B cell (primary cell): ENCODE measurements at regions not wholly inside any gene's neighbourhood (a gene's known extent, or its start where the extent isn't known, plus 50 kb on each side); places are given as distances from the start of the nearest gene placed in this dataset.
"Not testable (repeated sequence)": the region's sequence is repeated elsewhere in the genome, so short reads cannot be mapped to it uniquely, and the experiment has no call there.

ENCODE experiments used
- ATAC-seq: fragments of 200-7000 bp; cut with Tn5 transposase; one replicate; pipeline ENCODE4 v1.10.0; 2021; ENCODE audit warnings: low read depth, mild to moderate bottlenecking, moderate number of reproducible peaks, moderate library complexity
- CTCF ChIA-PET: fragments of 350-600 bp; sonication (Branson Sonifier 250); formaldehyde crosslinking; loops from one replicate; lab custom pipeline; 2021; ENCODE audit warnings: antibody characterized with exemption, inconsistent platforms; lab: Charles Lee
- POLR2A ChIA-PET: fragments of 350-600 bp; sonication (Branson Sonifier 250); formaldehyde crosslinking; loops from one replicate; lab custom pipeline; 2021; ENCODE audit warnings: antibody characterized with exemption; lab: Charles Lee
- DNase-seq: peaks from one replicate; pipeline ENCODE4 v3.0.0; 2013
- H2AFZ ChIP-seq: 2 replicates; pipeline ENCODE4 v1.6.1; 2012; ENCODE audit warnings: mild to moderate bottlenecking, low read depth, low read length; ENCODE audit not compliant: insufficient read depth, poor library complexity, severe bottlenecking
- H3K27ac ChIP-seq, 2 donors: 1 replicate in 1 of 2; 2 replicates in 1 of 2; pipeline ENCODE4 v1.5.1; 2012 to 2013; ENCODE audit warnings: low read length in 2 of 2, mild to moderate bottlenecking in 2 of 2, moderate library complexity in 1 of 2
- H3K27me3 ChIP-seq, 4 experiments: fragments of 200-600 bp in 1 of 4; sonication (generic) in 1 of 4; replicated peaks in 1 of 4; 1 replicate in 2 of 4; 2 replicates in 2 of 4; pipeline versions ENCODE4 v1.6.1 to v1.7.0; 2013 to 2016; ENCODE audit warnings: low read length in 3 of 4, mild to moderate bottlenecking in 2 of 4, mixed read lengths in 1 of 4, moderate library complexity in 1 of 4; ENCODE audit not compliant: insufficient read depth in 4 of 4, control insufficient read depth in 3 of 4; ENCODE audit errors: control extremely low read depth in 1 of 4
- H3K36me3 ChIP-seq, 2 experiments: replicated peaks in 1 of 2; 1 replicate in 1 of 2; 2 replicates in 1 of 2; pipeline versions ENCODE4 v1.6.1 to v1.7.1; 2013; ENCODE audit warnings: low read length in 1 of 2; ENCODE audit not compliant: insufficient read depth in 2 of 2, control insufficient read depth in 1 of 2; ENCODE audit errors: control extremely low read depth in 1 of 2, extremely low read depth in 1 of 2
- H3K4me1 ChIP-seq, 2 donors: fragments of 200-600 bp in 1 of 2; sonication (generic) in 1 of 2; 1 replicate in 1 of 2; 2 replicates in 1 of 2; pipeline versions ENCODE4 v1.5.1 to v1.6.1; 2013 to 2017; ENCODE audit warnings: low read length in 2 of 2; ENCODE audit not compliant: control insufficient read depth in 2 of 2, insufficient read depth in 2 of 2
- H3K4me2 ChIP-seq: replicated peaks from 2 replicates; pipeline ENCODE3; 2012; ENCODE audit warnings: mild to moderate bottlenecking, low read depth, low read length; ENCODE audit not compliant: poor library complexity, severe bottlenecking
- H3K4me3 ChIP-seq, 5 experiments: fragments of 200-600 bp in 1 of 5; sonication (generic) in 1 of 5; 1 replicate in 3 of 5; 2 replicates in 2 of 5; pipeline versions ENCODE4 v1.5.1 to v1.7.0; 2011 to 2016; ENCODE audit warnings: low read length in 4 of 5, mild to moderate bottlenecking in 4 of 5, low read depth in 2 of 5, control low read depth in 1 of 5, moderate library complexity in 1 of 5; ENCODE audit not compliant: insufficient read depth in 1 of 5; ENCODE audit errors: control extremely low read depth in 1 of 5, extremely low read depth in 1 of 5
- H3K79me2 ChIP-seq: fragments of 200-600 bp; sonication (generic); one replicate; pipeline ENCODE4 v1.6.0; 2016; ENCODE audit warnings: low read length; ENCODE audit not compliant: control insufficient read depth, insufficient read depth
- H3K9ac ChIP-seq: fragments of 200-600 bp; sonication (generic); 2 replicates; pipeline ENCODE4 v1.6.1; 2017; ENCODE audit warnings: mild to moderate bottlenecking, low read length, moderate library complexity
- H3K9me3 ChIP-seq, 3 donors: one replicate each; pipeline versions ENCODE4 v1.6.1 to v1.7.1; 2013; ENCODE audit warnings: low read length in 2 of 3; ENCODE audit not compliant: control insufficient read depth in 2 of 3, insufficient read depth in 1 of 3; ENCODE audit errors: control extremely low read depth in 1 of 3
- H4K20me1 ChIP-seq: 2 replicates; pipeline ENCODE4 v1.6.0; 2012; ENCODE audit warnings: mild to moderate bottlenecking, low read length; ENCODE audit not compliant: insufficient read depth, control insufficient read depth, poor library complexity, severe bottlenecking
- H3K27ac Mint-ChIP-seq: one replicate; pipeline ENCODE4 v1.8.0; 2021; ENCODE audit warnings: mixed read lengths
- H3K27me3 Mint-ChIP-seq: one replicate; pipeline ENCODE4 v1.8.0; 2021; ENCODE audit warnings: mixed read lengths
- H3K4me1 Mint-ChIP-seq: one replicate; pipeline ENCODE4 v1.8.0; 2021; ENCODE audit warnings: mixed read lengths
- H3K4me3 Mint-ChIP-seq: one replicate; pipeline ENCODE4 v1.8.0; 2021; ENCODE audit warnings: mixed read lengths
- H3K9me3 Mint-ChIP-seq: one replicate; pipeline ENCODE4 v1.8.0; 2022; ENCODE audit warnings: mixed read lengths; ENCODE audit not compliant: insufficient read depth
- CTCF ChIP-seq: fragments of 200-600 bp; IDR thresholded peaks from one replicate; pipeline ENCODE4 v1.8.0; 2022; ENCODE audit warnings: antibody characterized with exemption, mild to moderate bottlenecking
- EZH2 ChIP-seq: IDR thresholded peaks from 2 replicates; pipeline ENCODE4 v1.6.1; 2012; ENCODE audit warnings: borderline replicate concordance, low read depth, mild to moderate bottlenecking, moderate library complexity, low read length; ENCODE audit not compliant: insufficient read depth, poor library complexity, severe bottlenecking
- WGBS: methylation state at CpG from one replicate; pipeline ENCODE4 v1.1.5; 2013; ENCODE audit warnings: missing lambda C conversion rate; ENCODE audit not compliant: insufficient coverage; 5-methylcytosine and 5-hydroxymethylcytosine counted together
- intact Hi-C: fragments of 100-400 bp; cut with micrococcal nuclease; formaldehyde crosslinking; loops from one replicate; pipeline ENCODE4 v1.10.0; 2022

GRCh38 chr2:210971431-210971830, 415.0 kb downstream of the CPS1 start:
- Histone ChIP-seq H2AFZ (no peak overlapping the region), H3K4me1 (no peaks in the 10 kb centered on the region), H3K27me3 (no peaks in the 10 kb centered on the region), H3K27ac (no peak overlapping the region), H4K20me1 (no peaks in the 10 kb centered on the region), H3K4me2 (no peak overlapping the region), H3K9ac (no peak overlapping the region), H3K9me3 (no peaks in the 10 kb centered on the region), H3K36me3 (no peaks in the 10 kb centered on the region), H3K4me3 (no peak overlapping the region), H3K79me2 (no peaks in the 10 kb centered on the region)
- Mint-ChIP-seq H3K4me1 (no peaks in the 10 kb centered on the region), H3K4me3 (no peak overlapping the region), H3K27ac (no peak overlapping the region), H3K9me3 (peaks cover 4% of the 10 kb centered on the region), H3K27me3 (no peaks in the 10 kb centered on the region)
- POLR2A ChIA-PET: no interaction called here
- no peak for DNase-seq
- TF ChIP-seq EZH2: no peak
- no peak for TF ChIP-seq CTCF
- no peak for ATAC-seq
- CTCF ChIA-PET: no interaction called here
- intact Hi-C loops: no loop called here
- WGBS: no CpG with 5 or more reads among the region's 1 CpG

- H3K27ac ChIP-seq, ATAC-seq, H3K36me3 ChIP-seq, CTCF ChIA-PET, H3K9me3 Mint-ChIP-seq, intact Hi-C loops, H3K27ac Mint-ChIP-seq, H3K4me3 Mint-ChIP-seq, H3K9ac ChIP-seq, DNase-seq, H3K4me1 Mint-ChIP-seq, H3K4me3 ChIP-seq, H3K27me3 Mint-ChIP-seq, H3K4me1 ChIP-seq, H3K79me2 ChIP-seq, H2AFZ ChIP-seq, H3K9me3 ChIP-seq, H3K4me2 ChIP-seq, H3K27me3 ChIP-seq, POLR2A ChIA-PET, H4K20me1 ChIP-seq: not testable (repeated sequence)
- 57% methylated on average over 5 of the region's 5 CpGs for WGBS
Observed at GRCh38 chr2:210986806-210987205, 430.4 kb downstream of the CPS1 start.
